Body of pancreas (tissue), 4 donors: ENCODE measurements at regions not wholly inside any gene's neighbourhood (a gene's known extent, or its start where the extent isn't known, plus 50 kb on each side); places are given as distances from the start of the nearest gene placed in this dataset.

Experiments
- POLR2A ChIP-seq, 3 donors: fragments of 450-650 bp; IDR thresholded peaks; one replicate each; pipeline ENCODE4 v1.6.1; 2016; ENCODE audit warnings: antibody characterized with exemption in 3 of 3, mild to moderate bottlenecking in 2 of 3
- TF ChIP-seq, protein P1 (sequence below), 7 experiments: fragments of 450-650 bp in 4 of 7; fragments of 200-600 bp in 3 of 7; sonication (generic) in 3 of 7; IDR thresholded peaks; one replicate each; pipeline ENCODE4 v1.5.1; 2016 to 2019; ENCODE audit warnings: antibody characterized with exemption in 7 of 7

- TF ChIP-seq, protein P1, sequence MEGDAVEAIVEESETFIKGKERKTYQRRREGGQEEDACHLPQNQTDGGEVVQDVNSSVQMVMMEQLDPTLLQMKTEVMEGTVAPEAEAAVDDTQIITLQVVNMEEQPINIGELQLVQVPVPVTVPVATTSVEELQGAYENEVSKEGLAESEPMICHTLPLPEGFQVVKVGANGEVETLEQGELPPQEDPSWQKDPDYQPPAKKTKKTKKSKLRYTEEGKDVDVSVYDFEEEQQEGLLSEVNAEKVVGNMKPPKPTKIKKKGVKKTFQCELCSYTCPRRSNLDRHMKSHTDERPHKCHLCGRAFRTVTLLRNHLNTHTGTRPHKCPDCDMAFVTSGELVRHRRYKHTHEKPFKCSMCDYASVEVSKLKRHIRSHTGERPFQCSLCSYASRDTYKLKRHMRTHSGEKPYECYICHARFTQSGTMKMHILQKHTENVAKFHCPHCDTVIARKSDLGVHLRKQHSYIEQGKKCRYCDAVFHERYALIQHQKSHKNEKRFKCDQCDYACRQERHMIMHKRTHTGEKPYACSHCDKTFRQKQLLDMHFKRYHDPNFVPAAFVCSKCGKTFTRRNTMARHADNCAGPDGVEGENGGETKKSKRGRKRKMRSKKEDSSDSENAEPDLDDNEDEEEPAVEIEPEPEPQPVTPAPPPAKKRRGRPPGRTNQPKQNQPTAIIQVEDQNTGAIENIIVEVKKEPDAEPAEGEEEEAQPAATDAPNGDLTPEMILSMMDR (IDR thresholded peaks at IDR 0.05): no peak
- no peak for TF ChIP-seq POLR2A (IDR thresholded peaks at IDR 0.05)
Observed at GRCh38 chr10:55793024-55793423, 568.0 kb downstream of the ZWINT start.
